Hepatocyte (in vitro differentiated cells): ENCODE measurements at regions not wholly inside any gene's neighbourhood (a gene's known extent, or its start where the extent isn't known, plus 50 kb on each side); places are given as distances from the start of the nearest gene placed in this dataset.

ENCODE experiments used
- DNase-seq: peaks from one replicate; pipeline ENCODE4 v3.0.0-alpha.2; 2016; ENCODE audit warnings: low spot score
- H2AFZ ChIP-seq: fragments of 200-600 bp; sonication (generic); 2 replicates; pipeline ENCODE4 v1.6.0; 2016; ENCODE audit warnings: antibody characterized with exemption, mild to moderate bottlenecking
- H3K27ac ChIP-seq: fragments of 200-600 bp; sonication (generic); 2 replicates; pipeline ENCODE4 v1.5.1; 2016; ENCODE audit warnings: mild to moderate bottlenecking
- H3K27me3 ChIP-seq: fragments of 200-600 bp; sonication (generic); 2 replicates; pipeline ENCODE4 v1.6.1; 2016
- H3K36me3 ChIP-seq: fragments of 200-600 bp; sonication (generic); replicated peaks from 2 replicates; pipeline ENCODE4 v1.5.1; 2016; ENCODE audit warnings: low read depth; ENCODE audit not compliant: insufficient read depth
- H3K4me1 ChIP-seq: fragments of 200-600 bp; sonication (generic); 2 replicates; pipeline ENCODE4 v1.5.1; 2016; ENCODE audit warnings: mild to moderate bottlenecking, moderate library complexity; ENCODE audit not compliant: insufficient read depth
- H3K4me2 ChIP-seq: fragments of 200-600 bp; sonication (generic); 2 replicates; pipeline ENCODE4 v1.6.0; 2016
- H3K4me3 ChIP-seq: fragments of 200-600 bp; sonication (generic); 2 replicates; pipeline ENCODE4 v1.5.1; 2016; ENCODE audit warnings: mild to moderate bottlenecking
- H3K79me2 ChIP-seq: fragments of 200-600 bp; sonication (generic); 2 replicates; pipeline ENCODE4 v1.6.0; 2017; ENCODE audit warnings: mild to moderate bottlenecking
- H3K9me2 ChIP-seq: fragments of 200-600 bp; sonication (generic); replicated peaks from 2 replicates; pipeline ENCODE4 v1.6.0; 2017; ENCODE audit warnings: mild to moderate bottlenecking; ENCODE audit not compliant: insufficient read depth
- H3K9me3 ChIP-seq: fragments of 200-600 bp; sonication (generic); 2 replicates; pipeline ENCODE4 v1.5.1; 2016; ENCODE audit warnings: low read depth, mild to moderate bottlenecking
- H4K20me1 ChIP-seq: fragments of 200-600 bp; sonication (generic); 2 replicates; pipeline ENCODE4 v1.6.0; 2016; ENCODE audit warnings: mild to moderate bottlenecking; ENCODE audit not compliant: insufficient read depth, poor library complexity, severe bottlenecking
- CTCF ChIP-seq: fragments of 200-600 bp; sonication (generic); IDR thresholded peaks from 2 replicates; pipeline ENCODE4 v1.5.1; 2016; ENCODE audit warnings: antibody characterized with exemption, mild to moderate bottlenecking; ENCODE audit not compliant: poor library complexity
- EZH2 ChIP-seq: fragments of 200-600 bp; sonication (generic); IDR thresholded peaks from 2 replicates; pipeline ENCODE4 v1.6.1; 2016; ENCODE audit warnings: antibody characterized with exemption, mild to moderate bottlenecking, borderline replicate concordance
- EZH2phosphoT487 ChIP-seq: fragments of 200-600 bp; sonication (generic); IDR thresholded peaks from one replicate; pipeline ENCODE4 v1.6.1; 2018; ENCODE audit warnings: antibody characterized with exemption, mild to moderate bottlenecking, low read depth, moderate library complexity; ENCODE audit not compliant: unreplicated experiment, severe bottlenecking
- WGBS: methylation state at CpG from one replicate; pipeline ENCODE4 v1.1.6; 2016; ENCODE audit warnings: low lambda C conversion rate; ENCODE audit errors: missing lambda C conversion rate; 5-methylcytosine and 5-hydroxymethylcytosine counted together

- Histone ChIP-seq H2AFZ (no peak overlapping the region), H3K27ac (peak overlapping the region; percentile 95), H3K79me2 (no peaks in the 10 kb centered on the region), H3K9me3 (peaks cover 5% of the 10 kb centered on the region), H3K36me3 (no peaks in the 10 kb centered on the region), H3K9me2 (no peaks in the 10 kb centered on the region), H3K4me2 (peak overlapping the region; percentile 60), H3K27me3 (no peaks in the 10 kb centered on the region), H3K4me3 (no peak overlapping the region), H3K4me1 (peaks cover 17% of the 10 kb centered on the region), H4K20me1 (no peaks in the 10 kb centered on the region)
- DNase-seq, result peak; percentile 84
- WGBS, result 46% methylated on average over 19 of the region's 19 CpGs
- TF ChIP-seq EZH2phosphoT487 (peak; percentile 80), CTCF (no peak), EZH2 (no peak)
These were observed 62.8 kb upstream of the RFLNA start for GRCh38 chr12:124231980-124232653.

GRCh38 chr12:124232654-124232987, 62.3 kb upstream of the RFLNA start:
- H4K20me1 ChIP-seq, result no peaks in the 10 kb centered on the region
- no peak for DNase-seq
- peak overlapping the region; percentile 60 for H3K4me2 ChIP-seq
- H2AFZ ChIP-seq, result no peak overlapping the region
- no peak overlapping the region for H3K4me3 ChIP-seq
- 29% methylated on average over 3 of the region's 3 CpGs for WGBS
- peaks cover 17% of the 10 kb centered on the region for H3K4me1 ChIP-seq
- no peaks in the 10 kb centered on the region for H3K9me2 ChIP-seq
- TF ChIP-seq EZH2 (no peak), EZH2phosphoT487 (no peak), CTCF (no peak)
- H3K9me3 ChIP-seq, result peaks cover 5% of the 10 kb centered on the region
- H3K27ac ChIP-seq, result peak overlapping the region; percentile 95
- no peaks in the 10 kb centered on the region for H3K27me3 ChIP-seq
- H3K79me2 ChIP-seq, result no peaks in the 10 kb centered on the region
- no peaks in the 10 kb centered on the region for H3K36me3 ChIP-seq

DNA sequence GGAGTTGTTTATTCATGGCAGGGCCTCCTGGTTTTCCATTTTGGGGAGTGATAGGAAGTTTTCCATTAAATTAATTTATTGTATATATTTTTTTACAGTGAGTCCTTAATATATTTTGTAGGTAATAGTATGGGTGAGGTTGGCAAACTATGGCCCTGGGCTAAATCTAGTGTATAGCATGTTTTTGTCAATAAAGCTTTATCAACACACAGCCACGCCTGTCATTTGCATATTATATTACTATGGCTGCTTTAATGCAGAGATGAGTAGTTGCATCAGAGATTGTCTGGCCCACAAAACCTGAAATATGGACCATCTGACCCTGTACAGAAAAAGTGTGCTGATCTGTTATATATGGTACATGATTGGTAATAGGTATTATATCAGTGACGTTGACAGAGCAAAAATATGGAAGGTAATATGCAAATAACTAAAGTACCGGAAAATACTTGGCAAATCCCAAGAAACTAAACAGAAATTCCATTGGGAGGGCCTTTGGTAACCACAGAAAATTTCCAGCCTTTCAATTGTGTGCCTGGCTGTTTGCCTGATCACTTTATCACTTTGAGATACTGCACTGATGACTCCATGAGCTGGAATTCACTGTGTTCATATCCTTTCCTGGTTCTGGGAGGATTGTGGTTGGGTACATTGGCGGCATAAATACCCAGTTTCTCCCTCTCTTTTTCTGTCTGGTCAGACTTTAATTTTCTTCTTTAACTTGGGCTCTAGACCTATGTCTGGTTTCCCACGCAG, 61.7 kb upstream of the RFLNA start:
- Histone ChIP-seq H2AFZ (no peak overlapping the region), H3K9me3 (peaks cover 5% of the 10 kb centered on the region), H3K27ac (peak overlapping the region; percentile 95)

More for the DNA sequence above, 61.7 kb upstream of the RFLNA start:
- 67% methylated on average over 5 of the region's 5 CpGs for WGBS
- H3K4me1 ChIP-seq, result peaks cover 17% of the 10 kb centered on the region
- H3K4me2 ChIP-seq, result peak overlapping the region; percentile 60
- no peaks in the 10 kb centered on the region for H3K27me3 ChIP-seq
- peak; percentile 65 for DNase-seq
- H3K36me3 ChIP-seq, result no peaks in the 10 kb centered on the region
- no peaks in the 10 kb centered on the region for H4K20me1 ChIP-seq
- no peak overlapping the region for H3K4me3 ChIP-seq
- no peak for TF ChIP-seq CTCF
- TF ChIP-seq EZH2phosphoT487, result no peak
- no peak for TF ChIP-seq EZH2
- H3K9me2 ChIP-seq, result no peaks in the 10 kb centered on the region
- no peaks in the 10 kb centered on the region for H3K79me2 ChIP-seq
